Esophagus (tissue), 2 donors: ENCODE measurements at regions not wholly inside any gene's neighbourhood (a gene's known extent, or its start where the extent isn't known, plus 50 kb on each side); places are given as distances from the start of the nearest gene placed in this dataset.

ENCODE experiments used
- H3K27ac ChIP-seq, 2 donors: one replicate each; pipeline ENCODE4 v1.5.1; 2013; ENCODE audit warnings: low read depth in 2 of 2, mild to moderate bottlenecking in 2 of 2, inconsistent platforms in 1 of 2, low read length in 1 of 2, moderate library complexity in 1 of 2
- H3K27me3 ChIP-seq, 2 donors: one replicate each; pipeline ENCODE4 v1.6.1; 2013; ENCODE audit warnings: low read length in 2 of 2, control low read depth in 1 of 2, mild to moderate bottlenecking in 1 of 2; ENCODE audit not compliant: insufficient read depth in 2 of 2, control insufficient read depth in 1 of 2
- H3K36me3 ChIP-seq, 2 donors: one replicate each; pipeline ENCODE4 v1.6.1; 2013; ENCODE audit warnings: low read length in 1 of 2; ENCODE audit not compliant: control insufficient read depth in 2 of 2, insufficient read depth in 2 of 2
- H3K4me1 ChIP-seq, 2 donors: one replicate each; pipeline ENCODE4 v1.6.1; 2013; ENCODE audit warnings: low read length in 1 of 2; ENCODE audit not compliant: control insufficient read depth in 2 of 2, insufficient read depth in 2 of 2
- H3K4me3 ChIP-seq, 2 donors: one replicate each; pipeline ENCODE4 v1.5.1; 2013; ENCODE audit warnings: low read length in 2 of 2, mild to moderate bottlenecking in 2 of 2, low read depth in 1 of 2, moderate library complexity in 1 of 2
- H3K9me3 ChIP-seq, 2 donors: one replicate each; pipeline ENCODE4 v1.6.1; 2013; ENCODE audit warnings: mild to moderate bottlenecking in 2 of 2, low read depth in 1 of 2, low read length in 1 of 2, moderate library complexity in 1 of 2; ENCODE audit not compliant: control insufficient read depth in 2 of 2, insufficient read depth in 1 of 2
- WGBS, 2 donors: extraction: QIAGEN DNeasy Blood & Tissue Kit; methylation state at CpG; one replicate each; pipeline ENCODE4 v1.1.7; 2013; 5-methylcytosine and 5-hydroxymethylcytosine counted together
- donor health status: healthy with polysubstance abuse.
- donor health status: Bipolar disorder and iron deficiency.

GRCh38 chr1:38579056-38579455 is 280.5 kb downstream of the RRAGC start:
- 86 to 93% methylated on average over 5 of the region's 5 CpGs for WGBS, 2 donors
- H3K27ac ChIP-seq = no peak overlapping the region
- no peaks in the 10 kb centered on the region for H3K36me3 ChIP-seq
- no peak overlapping the region for H3K4me3 ChIP-seq
- H3K27me3 ChIP-seq = peaks cover 0 to 3% of the 10 kb centered on the region in 2 donors
- peaks cover 0 to 7% of the 10 kb centered on the region in 2 donors for H3K4me1 ChIP-seq
- H3K9me3 ChIP-seq = no peaks in the 10 kb centered on the region

GRCh38 chr1:38578271-38578951 is 281.2 kb downstream of the RRAGC start:
- H3K27me3 ChIP-seq = peaks cover 0 to 3% of the 10 kb centered on the region in 2 donors

GRCh38 chr1:38577937-38578270 is 281.7 kb downstream of the RRAGC start:
- Histone ChIP-seq H3K27ac (no peak overlapping the region), H3K4me1 (peaks cover 0 to 7% of the 10 kb centered on the region in 2 donors), H3K9me3 (no peaks in the 10 kb centered on the region), H3K27me3 (peaks cover 0 to 3% of the 10 kb centered on the region in 2 donors), H3K36me3 (no peaks in the 10 kb centered on the region), H3K4me3 (no peak overlapping the region)
- WGBS, 2 donors = 25 to 39% methylated on average over 5 of the region's 5 CpGs

More at GRCh38 chr1:38578271-38578951, 281.2 kb downstream of the RRAGC start:
- Histone ChIP-seq H3K4me1 (peaks cover 0 to 7% of the 10 kb centered on the region in 2 donors), H3K9me3 (no peaks in the 10 kb centered on the region), H3K4me3 (peak overlapping the region in 1 of 2 donors; percentile 12), H3K36me3 (no peaks in the 10 kb centered on the region), H3K27ac (no peak overlapping the region)
- 5 to 6% methylated on average over 56 to 66 of the region's 66 CpGs for WGBS, 2 donors

GRCh38 chr1:38577385-38577784 is 282.2 kb downstream of the RRAGC start:
- Histone ChIP-seq H3K36me3 (no peaks in the 10 kb centered on the region), H3K27me3 (peaks cover 0 to 3% of the 10 kb centered on the region in 2 donors), H3K4me1 (peaks cover 1 to 7% of the 10 kb centered on the region in 2 donors), H3K9me3 (no peaks in the 10 kb centered on the region), H3K4me3 (no peak overlapping the region), H3K27ac (no peak overlapping the region)
- 65 to 75% methylated on average over 4 of the region's 4 CpGs for WGBS, 2 donors

GRCh38 chr1:38576241-38576640 is 283.3 kb downstream of the RRAGC start:
- no peak overlapping the region for H3K4me3 ChIP-seq
- no peaks in the 10 kb centered on the region for H3K9me3 ChIP-seq
- H3K4me1 ChIP-seq = peaks cover 7 to 10% of the 10 kb centered on the region in 2 donors
- H3K27me3 ChIP-seq = peaks cover 0 to 3% of the 10 kb centered on the region in 2 donors
- 69 to 88% methylated on average over 6 of the region's 6 CpGs for WGBS, 2 donors
- no peak overlapping the region for H3K27ac ChIP-seq
- H3K36me3 ChIP-seq = no peaks in the 10 kb centered on the region

GRCh38 chr1:38571726-38572125 is 287.8 kb downstream of the RRAGC start:
- Histone ChIP-seq H3K27ac (no peak overlapping the region), H3K27me3 (no peaks in the 10 kb centered on the region), H3K9me3 (no peaks in the 10 kb centered on the region), H3K36me3 (no peaks in the 10 kb centered on the region), H3K4me3 (no peak overlapping the region), H3K4me1 (peaks cover 3 to 7% of the 10 kb centered on the region in 2 donors)
- 18 to 23% methylated on average over 4 of the region's 4 CpGs for WGBS, 2 donors

- Histone ChIP-seq H3K4me3 (no peak overlapping the region), H3K36me3 (no peaks in the 10 kb centered on the region), H3K27me3 (no peaks in the 10 kb centered on the region), H3K4me1 (peaks cover 3 to 7% of the 10 kb centered on the region in 2 donors), H3K9me3 (no peaks in the 10 kb centered on the region), H3K27ac (no peak overlapping the region)
- WGBS, 2 donors = 83 to 93% methylated on average over 3 of the region's 3 CpGs
Measured at GRCh38 chr1:38570657-38570975, 289.0 kb downstream of the RRAGC start.

- Histone ChIP-seq H3K9me3 (no peaks in the 10 kb centered on the region), H3K4me3 (no peak overlapping the region), H3K36me3 (no peaks in the 10 kb centered on the region), H3K27me3 (no peaks in the 10 kb centered on the region), H3K4me1 (peaks cover 3 to 7% of the 10 kb centered on the region in 2 donors), H3K27ac (no peak overlapping the region)
- WGBS, 2 donors = 47 to 49% methylated on average over 26 of the region's 26 CpGs
Measured at GRCh38 chr1:38569932-38570656, 289.5 kb downstream of the RRAGC start.

- Histone ChIP-seq H3K27ac (no peak overlapping the region), H3K9me3 (no peaks in the 10 kb centered on the region), H3K4me3 (no peak overlapping the region), H3K27me3 (no peaks in the 10 kb centered on the region), H3K4me1 (peaks cover 6 to 7% of the 10 kb centered on the region in 2 donors), H3K36me3 (no peaks in the 10 kb centered on the region)
- WGBS, 2 donors = 81 to 87% methylated on average over 5 of the region's 5 CpGs
Measured at GRCh38 chr1:38568061-38568857, 291.3 kb downstream of the RRAGC start.
